Keratinocyte (primary cell): ENCODE measurements at regions not wholly inside any gene's neighbourhood (a gene's known extent, or its start where the extent isn't known, plus 50 kb on each side); places are given as distances from the start of the nearest gene placed in this dataset.

Experiments used
- DNase-seq: peaks from one replicate; pipeline ENCODE4 v3.0.0-alpha.2; 2011; ENCODE audit warnings: low read depth, missing footprints, low spot score
- FAIRE-seq: peaks from 2 replicates; lab custom pipeline; 2011; peaks lifted over from hg19 to GRCh38; lab: Jason Lieb, UNC
- H2AFZ ChIP-seq: 2 replicates; pipeline ENCODE4 v1.6.0; 2012; ENCODE audit warnings: low read length, control low read depth, inconsistent platforms; ENCODE audit not compliant: control insufficient read depth
- H3K27ac ChIP-seq: 2 replicates; pipeline ENCODE4 v1.5.1; 2011; ENCODE audit warnings: low read length; ENCODE audit not compliant: control insufficient read depth, insufficient read depth
- H3K27me3 ChIP-seq: 3 replicates; pipeline ENCODE4 v1.6.0; 2011; ENCODE audit warnings: low read length; ENCODE audit not compliant: control insufficient read depth, insufficient read depth; ENCODE audit errors: extremely low read depth
- H3K36me3 ChIP-seq, 2 experiments: 2 replicates in 1 of 2; 3 replicates in 1 of 2; pipeline ENCODE4 v1.5.1; 2011; ENCODE audit warnings: low read length in 2 of 2, mild to moderate bottlenecking in 1 of 2; ENCODE audit not compliant: control insufficient read depth in 2 of 2, insufficient read depth in 2 of 2; ENCODE audit errors: extremely low read depth in 1 of 2
- H3K4me1 ChIP-seq: 3 replicates; pipeline ENCODE4 v1.5.1; 2011; ENCODE audit warnings: low read length; ENCODE audit not compliant: control insufficient read depth, insufficient read depth; ENCODE audit errors: extremely low read depth
- H3K4me2 ChIP-seq: 3 replicates; pipeline ENCODE4 v1.6.0; 2011; ENCODE audit warnings: low read depth, low read length; ENCODE audit not compliant: control insufficient read depth, insufficient read depth; ENCODE audit errors: extremely low read depth
- H3K4me3 ChIP-seq, 3 experiments: fragments of 200-600 bp in 1 of 3; sonication (generic) in 1 of 3; 2 replicates in 2 of 3; 3 replicates in 1 of 3; pipeline ENCODE4 v1.5.1; 2011 to 2016; ENCODE audit warnings: low read length in 3 of 3, mild to moderate bottlenecking in 3 of 3, control low read depth in 2 of 3, inconsistent platforms in 1 of 3, low read depth in 1 of 3, mixed read lengths in 1 of 3, mixed run types in 1 of 3, moderate library complexity in 1 of 3; ENCODE audit not compliant: control insufficient read depth in 2 of 3, insufficient read depth in 2 of 3; ENCODE audit errors: extremely low read depth in 1 of 3
- H3K79me2 ChIP-seq: 2 replicates; pipeline ENCODE4 v1.6.0; 2012; ENCODE audit warnings: low read length; ENCODE audit not compliant: control insufficient read depth, insufficient read depth
- H3K9ac ChIP-seq: 3 replicates; pipeline ENCODE4 v1.6.0; 2011; ENCODE audit warnings: low read length; ENCODE audit not compliant: control insufficient read depth, insufficient read depth; ENCODE audit errors: extremely low read depth
- H3K9me1 ChIP-seq: 3 replicates; pipeline ENCODE4 v1.6.0; 2011; ENCODE audit warnings: low read length; ENCODE audit not compliant: control insufficient read depth, insufficient read depth; ENCODE audit errors: extremely low read depth
- H3K9me3 ChIP-seq: 2 replicates; pipeline ENCODE4 v1.5.1; 2012; ENCODE audit warnings: low read depth, low read length; ENCODE audit not compliant: control insufficient read depth
- H4K20me1 ChIP-seq: 3 replicates; pipeline ENCODE4 v1.6.0; 2011; ENCODE audit warnings: low read length; ENCODE audit not compliant: control insufficient read depth, insufficient read depth; ENCODE audit errors: extremely low read depth
- EZH2 ChIP-seq: IDR thresholded peaks from one replicate; pipeline ENCODE4 v1.6.1; 2012; ENCODE audit warnings: inconsistent platforms, mild to moderate bottlenecking, low read length, moderate library complexity
- dilution Hi-C: fragments of 300-500 bp; cut with MboI; formaldehyde crosslinking; loops from one replicate; pipeline ENCODE4 v1.7.0; 2020; ENCODE audit warnings: low sequenced_read_pairs; ENCODE audit not compliant: extremely low pct_ligation_motif_present
- TF ChIP-seq, protein P1 (sequence below), 3 experiments: IDR thresholded peaks in 1 of 3; conservative IDR thresholded peaks in 1 of 3; optimal IDR thresholded peaks in 1 of 3; 2 replicates in 2 of 3; 3 replicates in 1 of 3; pipeline versions ENCODE3 to v1.5.1; 2011; ENCODE audit warnings: low read length in 3 of 3, mild to moderate bottlenecking in 3 of 3, moderate library complexity in 2 of 3, control low read depth in 1 of 3, inconsistent platforms in 1 of 3; ENCODE audit not compliant: insufficient read depth in 2 of 3; ENCODE audit errors: extremely low read depth in 1 of 3

DNA sequence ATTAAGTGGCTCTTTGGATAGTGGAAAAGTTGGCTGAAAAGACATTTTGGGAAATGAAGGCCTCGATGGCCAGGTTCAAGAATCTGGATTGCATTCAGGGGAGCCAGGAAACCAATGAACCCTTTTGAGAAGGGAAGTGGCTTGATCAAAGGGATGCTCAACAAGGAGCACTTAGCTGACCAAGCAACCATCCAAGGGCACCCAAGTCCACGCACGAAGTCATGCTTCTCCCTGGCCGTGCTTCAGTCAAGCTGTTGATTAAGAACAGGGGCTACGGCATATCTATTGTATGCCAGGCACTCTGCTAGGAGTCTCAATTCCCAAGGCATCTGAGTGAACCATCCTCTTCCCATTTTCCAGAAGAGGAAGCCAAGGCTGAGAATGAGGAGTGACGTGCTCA is 185.8 kb upstream of the GLI2 start:
- FAIRE-seq, result peak; percentile 34
- Histone ChIP-seq H2AFZ (no peak overlapping the region), H3K79me2 (no peaks in the 10 kb centered on the region), H3K27ac (no peak overlapping the region), H4K20me1 (no peaks in the 10 kb centered on the region), H3K4me1 (peaks cover 16% of the 10 kb centered on the region), H3K9me1 (no peaks in the 10 kb centered on the region), H3K4me3 (no peak overlapping the region), H3K9ac (no peak overlapping the region), H3K27me3 (no peaks in the 10 kb centered on the region), H3K36me3 (no peaks in the 10 kb centered on the region), H3K4me2 (peak overlapping the region; percentile 39), H3K9me3 (no peaks in the 10 kb centered on the region)
- TF ChIP-seq, protein P1, sequence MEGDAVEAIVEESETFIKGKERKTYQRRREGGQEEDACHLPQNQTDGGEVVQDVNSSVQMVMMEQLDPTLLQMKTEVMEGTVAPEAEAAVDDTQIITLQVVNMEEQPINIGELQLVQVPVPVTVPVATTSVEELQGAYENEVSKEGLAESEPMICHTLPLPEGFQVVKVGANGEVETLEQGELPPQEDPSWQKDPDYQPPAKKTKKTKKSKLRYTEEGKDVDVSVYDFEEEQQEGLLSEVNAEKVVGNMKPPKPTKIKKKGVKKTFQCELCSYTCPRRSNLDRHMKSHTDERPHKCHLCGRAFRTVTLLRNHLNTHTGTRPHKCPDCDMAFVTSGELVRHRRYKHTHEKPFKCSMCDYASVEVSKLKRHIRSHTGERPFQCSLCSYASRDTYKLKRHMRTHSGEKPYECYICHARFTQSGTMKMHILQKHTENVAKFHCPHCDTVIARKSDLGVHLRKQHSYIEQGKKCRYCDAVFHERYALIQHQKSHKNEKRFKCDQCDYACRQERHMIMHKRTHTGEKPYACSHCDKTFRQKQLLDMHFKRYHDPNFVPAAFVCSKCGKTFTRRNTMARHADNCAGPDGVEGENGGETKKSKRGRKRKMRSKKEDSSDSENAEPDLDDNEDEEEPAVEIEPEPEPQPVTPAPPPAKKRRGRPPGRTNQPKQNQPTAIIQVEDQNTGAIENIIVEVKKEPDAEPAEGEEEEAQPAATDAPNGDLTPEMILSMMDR (optimal IDR thresholded peaks at IDR 0.05 in 1 of 3, IDR thresholded peaks at IDR 0.05 in 1 of 3, conservative IDR thresholded peaks at IDR 0.05 in 1 of 3; ENCODE audit: extremely low read depth in 1 of 3, insufficient read depth in 2 of 3, low read length in 3 of 3), result no peak
- no peak for TF ChIP-seq EZH2
- DNase-seq, result no peak
- dilution Hi-C loops, result no loop called here

DNA sequence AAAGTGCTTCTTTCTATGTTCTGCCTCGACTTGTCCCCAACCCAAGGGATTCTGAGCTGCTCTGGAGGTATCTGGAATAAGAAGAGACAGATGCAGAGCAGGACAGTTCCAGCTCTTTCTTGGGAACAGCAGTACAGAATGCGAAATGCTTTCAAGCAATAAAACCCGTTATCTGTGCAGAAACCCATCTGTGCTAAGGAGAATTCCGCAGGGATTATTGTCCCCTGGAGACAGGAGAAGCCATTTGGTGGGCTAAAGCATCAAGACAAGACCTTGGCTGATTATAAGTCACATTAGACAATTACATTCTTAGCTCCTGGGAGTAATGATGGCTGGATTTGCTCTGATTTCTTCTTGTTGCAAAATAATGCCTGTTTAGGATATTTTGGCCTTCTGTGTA is 185.4 kb upstream of the GLI2 start:
- Histone ChIP-seq H3K27ac (no peak overlapping the region), H3K36me3 (no peaks in the 10 kb centered on the region), H4K20me1 (no peaks in the 10 kb centered on the region), H3K9me1 (no peaks in the 10 kb centered on the region), H3K4me3 (no peak overlapping the region), H3K9me3 (no peaks in the 10 kb centered on the region), H2AFZ (no peak overlapping the region), H3K4me2 (peak overlapping the region; percentile 39), H3K27me3 (no peaks in the 10 kb centered on the region), H3K79me2 (no peaks in the 10 kb centered on the region), H3K9ac (no peak overlapping the region), H3K4me1 (peaks cover 16% of the 10 kb centered on the region)
- dilution Hi-C loops, result no loop called here
- no peak for FAIRE-seq
- TF ChIP-seq EZH2, result no peak
- TF ChIP-seq, protein P1 (optimal IDR thresholded peaks at IDR 0.05 in 1 of 3, IDR thresholded peaks at IDR 0.05 in 1 of 3, conservative IDR thresholded peaks at IDR 0.05 in 1 of 3; ENCODE audit: extremely low read depth in 1 of 3, insufficient read depth in 2 of 3, low read length in 3 of 3), result no peak
- no peak for DNase-seq
